DMS79 treated with DMSO at 0.1 percent for 48 hours (cell line): ENCODE measurements at regions not wholly inside any gene's neighbourhood (a gene's known extent, or its start where the extent isn't known, plus 50 kb on each side); places are given as distances from the start of the nearest gene placed in this dataset.
A peak's percentile ranks its signal among the peaks of the same experiment; 100 is the strongest.
"Not testable (repeated sequence)": the region's sequence is repeated elsewhere in the genome, so short reads cannot be mapped to it uniquely, and the experiment has no call there.

Source experiments
- DNase-seq: peaks from one replicate; lab custom pipeline; 2025; lab: John Stamatoyannopoulos, UW

DNA sequence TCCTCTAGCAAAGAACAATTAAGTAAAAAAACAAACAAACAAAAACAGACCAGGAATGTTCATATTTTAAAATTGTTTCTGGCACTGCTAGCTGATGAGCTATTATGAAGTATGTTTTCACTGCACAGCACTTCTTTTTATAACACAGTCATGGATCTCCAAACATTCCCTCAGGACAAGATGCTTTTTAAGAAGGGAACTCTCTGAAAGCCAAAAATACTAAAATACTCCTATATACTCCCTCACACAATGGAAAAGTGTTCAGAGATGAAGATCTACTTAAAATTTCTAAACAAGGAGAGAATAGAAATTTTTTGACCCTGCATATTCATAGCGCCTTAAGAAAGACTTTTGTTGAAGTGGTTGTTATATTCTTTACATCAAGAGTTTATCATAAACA lies 926.8 kb downstream of the DIAPH3 start:
- no peak for DNase-seq

GRCh38 chr13:59247171-59247570 lies 916.6 kb downstream of the DIAPH3 start:
- DNase-seq = no peak

DNA sequence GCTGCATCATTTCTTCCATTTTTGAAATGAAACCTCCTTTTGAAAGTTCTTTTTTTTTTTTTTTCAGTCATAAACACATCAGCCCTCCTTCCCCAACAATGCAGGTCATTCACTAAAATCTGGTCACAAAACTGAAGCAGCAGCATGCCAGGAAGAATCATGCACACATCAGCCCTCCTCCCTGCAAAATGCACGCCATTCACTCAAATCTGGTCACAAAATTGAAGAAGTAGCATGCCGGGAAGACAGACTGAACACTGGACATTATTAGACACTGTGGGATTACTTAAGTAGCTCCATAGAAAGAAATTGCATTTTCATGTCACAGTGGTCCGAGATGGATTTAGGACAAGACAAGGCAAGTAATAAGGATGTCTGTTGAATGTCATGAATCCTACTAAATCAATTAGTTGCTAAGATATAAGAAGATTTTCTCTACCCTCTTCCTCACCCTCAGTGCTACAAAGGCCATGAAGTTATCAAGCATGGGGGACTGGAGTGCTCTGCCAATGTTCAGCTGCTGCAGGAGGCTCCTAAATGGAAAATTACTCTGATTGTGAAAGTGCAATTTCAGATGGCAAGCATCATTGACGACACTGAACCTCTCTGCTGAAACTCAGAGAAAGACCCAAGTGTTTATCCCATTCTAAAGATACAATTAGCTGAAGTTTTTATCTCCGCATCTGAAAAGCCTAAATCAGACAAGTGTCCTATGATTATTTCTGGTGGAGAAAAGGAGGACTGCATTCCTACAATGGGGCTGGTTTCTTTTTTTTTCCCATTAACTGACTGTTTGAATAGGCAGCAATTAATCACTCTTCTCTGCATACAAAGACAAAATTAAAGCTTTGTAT lies 913.2 kb downstream of the DIAPH3 start:
- DNase-seq = no peak

DNA sequence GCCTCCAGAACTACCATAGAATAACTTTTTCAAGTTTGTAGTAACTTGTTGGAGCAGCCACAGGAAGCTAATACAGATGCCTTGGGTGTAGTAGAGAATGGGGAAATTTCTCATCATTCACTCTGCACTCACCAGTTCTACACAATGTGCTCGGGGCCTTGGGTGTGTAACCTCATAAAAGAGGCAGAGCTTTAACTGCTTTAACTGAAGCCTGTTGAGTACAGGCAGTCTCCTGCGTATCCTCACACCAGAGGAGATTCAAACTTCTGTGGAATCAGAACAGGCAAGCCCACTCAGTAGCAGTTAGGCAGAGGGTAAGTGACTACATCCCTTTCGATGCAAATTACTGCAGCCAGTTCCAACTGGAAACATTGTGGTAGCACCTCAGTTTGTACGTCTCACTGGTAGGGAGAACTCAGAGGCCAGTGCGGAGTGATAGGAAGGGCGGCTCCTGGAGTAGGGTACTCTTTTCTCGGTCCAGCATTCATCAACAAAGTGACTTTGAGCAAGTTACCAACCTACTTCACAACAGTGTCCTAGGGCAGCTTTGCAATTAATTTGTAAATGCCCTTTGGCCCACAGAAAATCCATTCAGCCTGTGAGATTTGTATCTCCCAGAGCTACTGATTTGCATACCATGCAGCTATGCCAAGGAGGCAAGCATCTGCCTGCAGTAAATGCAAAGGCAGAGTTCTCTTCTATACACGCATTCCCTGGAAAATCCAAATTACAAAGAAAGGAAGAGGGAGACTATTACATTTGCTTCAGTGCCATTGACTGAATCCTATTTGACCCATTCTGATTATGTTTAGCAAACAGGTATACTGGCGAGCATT lies 904.3 kb downstream of the DIAPH3 start:
- DNase-seq = no peak

DNA sequence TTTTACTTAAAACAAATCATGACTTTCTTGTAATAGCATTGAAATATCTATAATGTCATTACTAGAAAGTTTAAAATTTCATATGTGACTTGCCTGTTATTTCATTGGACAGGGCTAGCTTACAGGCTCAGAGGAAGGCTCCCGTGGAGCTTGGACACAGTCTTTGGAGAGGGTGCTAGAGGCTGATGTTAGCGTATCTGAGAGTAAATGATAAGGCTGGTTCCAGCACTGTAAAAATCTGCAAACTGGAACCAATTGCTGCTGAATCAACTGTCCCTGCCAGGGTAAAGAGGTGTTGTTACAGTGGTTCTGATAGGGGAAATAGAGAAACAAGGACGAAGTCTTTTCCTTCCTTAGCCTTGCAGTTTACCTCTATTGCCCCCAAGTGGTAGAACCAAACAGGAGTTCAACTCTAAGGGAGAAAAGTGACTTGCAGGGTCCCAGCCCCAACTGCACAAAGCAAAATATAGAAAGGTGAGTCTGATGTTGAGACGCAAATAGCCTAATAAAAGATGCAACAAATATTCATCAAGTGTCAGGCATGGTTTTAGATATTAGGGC lies 901.7 kb downstream of the DIAPH3 start:
- DNase-seq = no peak

GRCh38 chr13:59263531-59263930 lies 900.2 kb downstream of the DIAPH3 start:
- DNase-seq = no peak

DNA sequence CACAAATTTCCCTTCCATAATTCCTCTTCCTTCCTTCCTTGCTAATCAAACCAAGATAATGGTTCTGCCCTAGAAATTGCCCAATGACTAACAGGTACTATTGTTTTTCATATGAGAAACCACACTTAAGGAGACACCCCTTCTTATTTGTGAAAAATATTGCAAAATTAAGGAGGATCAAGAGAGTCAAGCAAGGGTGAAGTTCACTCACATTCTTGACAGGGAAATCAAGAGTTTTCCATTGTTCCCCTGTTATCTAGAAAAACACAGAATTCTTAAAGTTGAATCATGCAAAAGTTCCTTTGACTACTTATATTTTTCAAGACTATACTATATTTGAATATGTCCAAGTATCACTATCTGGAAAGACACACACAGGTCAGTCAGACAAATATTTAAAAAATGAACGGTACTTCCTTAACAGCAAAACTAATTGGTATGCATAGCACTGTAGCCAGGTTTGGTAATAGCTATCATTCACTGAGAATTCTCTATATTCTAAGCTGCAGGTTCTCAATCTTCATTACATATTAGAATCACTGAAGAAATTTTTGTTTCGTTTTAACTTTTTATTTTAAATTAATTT lies 897.2 kb downstream of the DIAPH3 start:
- no peak for DNase-seq

GRCh38 chr13:59269476-59269875 lies 894.3 kb downstream of the DIAPH3 start:
- DNase-seq = no peak

GRCh38 chr13:59270327-59270726 lies 893.4 kb downstream of the DIAPH3 start:
- no peak for DNase-seq

DNA sequence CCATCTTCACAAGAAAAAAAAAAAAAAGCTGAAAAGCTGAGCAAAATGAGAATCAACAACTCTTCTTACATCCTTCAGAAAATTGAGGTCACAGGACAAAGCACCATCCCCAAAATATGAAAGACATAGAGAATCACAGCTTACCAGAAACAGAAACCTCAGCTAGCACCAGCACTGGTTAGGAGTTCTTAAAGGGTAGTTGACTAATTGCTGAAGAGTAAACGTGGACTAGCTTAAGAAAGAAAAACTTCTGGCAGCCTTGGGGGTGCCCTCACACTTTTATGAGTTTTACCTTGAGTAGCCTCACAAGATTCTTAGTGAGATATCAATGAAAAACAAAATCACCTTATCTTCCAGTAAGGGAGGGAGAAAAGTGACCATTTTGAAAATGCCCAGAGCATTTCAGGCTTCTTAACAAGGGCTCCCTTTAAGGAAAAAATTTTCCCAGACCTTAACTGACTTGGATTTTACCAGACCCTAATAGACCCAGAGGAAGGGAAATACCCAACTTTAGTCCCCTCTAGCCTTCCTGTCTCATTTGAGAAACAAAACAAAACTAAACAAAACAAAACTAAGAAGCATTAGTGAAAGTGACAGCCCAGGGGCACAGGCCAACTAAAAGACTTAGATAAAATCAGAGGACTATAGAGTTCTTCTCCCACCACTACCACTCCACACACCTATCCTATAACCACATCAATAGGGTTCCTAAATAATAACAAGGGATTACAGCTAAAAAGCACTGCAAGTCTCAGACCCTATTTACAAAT lies 888.6 kb downstream of the DIAPH3 start:
- no peak for DNase-seq

GRCh38 chr13:59276436-59276835 lies 887.3 kb downstream of the DIAPH3 start:
- no peak for DNase-seq

DNA sequence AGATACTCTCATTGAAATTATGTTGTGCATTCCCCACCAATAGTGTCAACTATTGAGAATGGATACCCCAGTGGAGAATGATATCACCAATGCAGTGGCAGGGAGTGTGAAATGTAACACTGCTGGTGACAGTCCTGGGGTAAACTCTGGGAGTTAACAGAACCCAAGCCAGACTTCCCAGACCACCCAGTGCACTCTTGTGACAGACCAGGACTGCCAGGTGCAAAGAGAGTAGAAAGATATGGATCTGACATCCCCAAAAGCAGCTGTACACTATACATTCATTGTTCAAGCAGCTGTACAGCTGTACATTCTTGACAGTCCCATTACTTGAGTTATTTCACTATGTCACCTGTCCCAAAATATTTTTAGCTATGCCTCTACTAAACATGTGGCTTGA lies 886.6 kb downstream of the DIAPH3 start:
- DNase-seq = no peak

- no peak for DNase-seq
Observed at GRCh38 chr13:59279028-59279427, 884.7 kb downstream of the DIAPH3 start.

DNA sequence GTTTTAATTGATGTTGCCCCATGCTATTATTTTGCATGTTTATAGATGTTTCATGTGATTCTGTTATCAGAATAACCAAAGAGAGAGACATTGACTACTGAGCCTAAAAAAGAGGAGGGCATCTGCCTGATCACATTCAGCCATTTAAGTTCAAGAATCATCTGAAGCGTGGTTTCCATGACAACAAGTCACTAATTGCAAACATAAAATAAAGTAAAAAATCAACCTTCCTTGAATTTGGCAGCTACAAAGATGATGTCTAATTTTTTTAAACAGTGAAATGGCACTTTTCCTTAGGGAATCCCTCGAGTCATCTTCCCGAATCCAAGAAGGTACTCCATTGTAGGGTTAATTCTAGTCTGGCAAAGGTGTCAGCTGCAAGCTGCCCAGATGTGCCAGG lies 884.2 kb downstream of the DIAPH3 start:
- no peak for DNase-seq

- DNase-seq = no peak
Observed at GRCh38 chr13:59280297-59280696, 883.4 kb downstream of the DIAPH3 start.

DNA sequence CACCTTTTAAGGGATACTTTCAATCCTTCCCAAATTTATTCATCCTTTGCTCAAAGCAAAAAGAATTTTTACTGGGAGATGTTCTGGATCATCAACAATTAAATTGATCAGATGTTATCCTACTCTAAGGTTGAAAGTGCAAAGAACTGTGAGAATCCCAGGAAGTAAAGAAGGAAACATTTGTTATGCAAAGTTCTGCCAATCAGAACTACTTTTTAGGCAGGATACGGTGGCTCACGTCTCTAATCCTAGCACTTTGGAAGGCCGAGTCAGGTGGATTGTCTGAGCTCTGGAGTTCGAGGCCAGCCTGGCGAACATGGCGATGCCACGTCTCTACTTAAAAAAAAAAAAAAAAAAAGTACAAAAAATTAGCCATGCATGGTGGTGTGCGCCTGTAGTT lies 882.3 kb downstream of the DIAPH3 start:
- DNase-seq = no peak

DNA sequence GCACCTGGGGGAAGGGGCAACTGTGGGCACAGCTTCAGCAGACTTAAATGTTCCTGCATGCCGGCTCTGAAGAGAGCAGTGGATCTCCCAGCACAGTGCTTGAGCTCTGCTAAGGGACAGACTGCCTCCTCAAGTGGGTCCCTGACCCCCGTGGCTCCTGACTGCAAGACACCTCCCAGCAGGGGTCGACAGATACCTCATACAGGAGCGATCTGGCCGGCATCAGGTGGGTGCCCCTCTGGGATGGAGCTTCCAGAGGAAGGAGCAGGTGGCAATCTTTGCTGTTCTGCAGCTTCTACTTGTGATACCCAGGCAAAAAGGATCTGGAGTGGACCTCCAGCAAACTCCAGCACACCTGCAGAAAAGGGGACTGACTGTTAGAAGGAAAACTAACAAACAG lies 871.5 kb downstream of the DIAPH3 start:
- not testable (repeated sequence) for DNase-seq

GRCh38 chr13:59299584-59299983 lies 864.1 kb downstream of the DIAPH3 start:
- DNase-seq = no peak

- DNase-seq = no peak
Observed at GRCh38 chr13:59300355-59301173, 863.2 kb downstream of the DIAPH3 start.

GRCh38 chr13:59301174-59301567 lies 862.6 kb downstream of the DIAPH3 start:
- DNase-seq = no peak

DNA sequence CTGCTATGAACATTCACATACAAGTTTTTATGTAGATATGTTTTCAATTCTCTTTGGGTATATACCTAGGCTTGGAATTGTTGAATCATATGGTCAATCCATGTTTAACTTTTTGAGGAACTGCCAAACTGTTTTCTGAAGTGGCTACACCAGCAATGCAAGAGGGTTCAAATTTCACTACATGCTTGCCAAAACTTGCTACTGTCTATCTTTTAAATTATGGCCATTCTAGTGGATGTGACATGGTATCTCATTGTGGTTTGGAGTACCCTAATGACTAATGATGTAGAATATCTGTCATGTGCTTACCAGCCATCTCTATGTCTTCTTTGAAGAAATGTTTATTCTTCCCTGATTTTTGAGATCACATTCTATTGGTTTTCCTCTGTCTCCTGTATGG lies 860.3 kb downstream of the DIAPH3 start:
- DNase-seq = peak; percentile 2
